Retinal pigment epithelial cell (primary cell): ENCODE measurements at regions not wholly inside any gene's neighbourhood (a gene's known extent, or its start where the extent isn't known, plus 50 kb on each side); places are given as distances from the start of the nearest gene placed in this dataset.

Experiments used
- DNase-seq: peaks from one replicate; pipeline ENCODE4 v3.0.0-alpha.2; 2010; ENCODE audit warnings: low read depth
- H3K4me3 ChIP-seq: 2 replicates; pipeline ENCODE4 v1.5.1; 2011; ENCODE audit warnings: mild to moderate bottlenecking, low read length, control low read depth, moderate library complexity
- CTCF ChIP-seq: conservative IDR thresholded peaks from 2 replicates; pipeline ENCODE4 v1.5.1; 2011; ENCODE audit warnings: low read depth, low read length, control low read depth, inconsistent platforms

DNA sequence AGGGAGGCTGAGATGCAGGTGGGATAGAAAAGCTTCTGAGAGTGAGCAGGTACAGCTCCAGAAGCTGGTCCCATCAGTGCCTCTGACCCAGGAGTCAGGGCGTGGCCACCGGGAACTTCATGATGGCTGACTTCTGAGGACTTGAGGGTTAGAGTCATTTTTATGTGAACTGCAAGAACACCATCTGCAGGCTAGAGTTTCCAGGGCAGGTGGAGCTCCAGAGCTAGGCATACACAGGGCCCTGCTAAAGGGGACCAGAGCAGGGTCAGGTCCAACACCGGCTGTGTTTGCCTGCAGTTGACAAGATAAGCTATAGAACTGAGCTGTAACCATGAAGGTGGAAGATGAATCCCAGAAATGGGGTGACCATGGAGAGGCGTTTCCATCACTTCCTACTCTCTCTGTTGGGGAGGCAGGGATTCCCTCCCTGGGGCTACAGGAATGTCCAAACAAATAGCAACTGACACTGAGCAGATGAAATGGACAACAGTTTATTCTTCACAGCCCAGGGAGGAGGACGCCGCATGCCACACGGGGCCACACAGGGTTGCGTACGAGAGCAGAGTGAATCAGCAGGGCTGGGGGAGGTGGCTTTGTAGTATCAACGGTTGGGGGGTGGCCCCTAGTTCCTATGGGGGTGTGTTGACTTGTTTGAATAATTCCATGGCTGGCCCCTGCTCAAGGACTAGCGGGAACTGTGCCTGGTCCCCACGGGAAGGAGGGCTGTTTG, 77.6 kb upstream of the ZNF516 start:
- H3K4me3 ChIP-seq: no peak overlapping the region
- TF ChIP-seq CTCF: no peak
- DNase-seq: no peak

DNA sequence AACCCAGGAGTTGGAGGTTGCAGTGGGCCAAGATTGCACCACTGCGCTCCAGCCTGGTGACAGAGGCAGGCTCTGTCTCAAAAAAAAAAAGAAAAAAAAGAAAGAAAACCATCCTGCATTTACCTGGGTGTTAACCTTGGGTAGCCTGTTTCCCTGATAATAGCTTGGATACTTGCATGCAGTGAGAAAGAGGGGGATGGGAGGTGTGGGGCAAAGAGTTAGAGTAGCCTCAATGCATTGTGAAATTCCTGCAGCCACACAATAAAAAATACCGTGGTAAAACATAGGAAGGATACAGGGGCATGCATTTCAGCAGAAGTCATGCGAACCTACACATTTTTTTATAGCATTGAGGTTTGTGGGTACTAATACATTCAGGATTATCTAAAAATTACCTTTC, 76.6 kb upstream of the ZNF516 start:
- no peak overlapping the region for H3K4me3 ChIP-seq
- TF ChIP-seq CTCF: no peak
- no peak for DNase-seq

DNA sequence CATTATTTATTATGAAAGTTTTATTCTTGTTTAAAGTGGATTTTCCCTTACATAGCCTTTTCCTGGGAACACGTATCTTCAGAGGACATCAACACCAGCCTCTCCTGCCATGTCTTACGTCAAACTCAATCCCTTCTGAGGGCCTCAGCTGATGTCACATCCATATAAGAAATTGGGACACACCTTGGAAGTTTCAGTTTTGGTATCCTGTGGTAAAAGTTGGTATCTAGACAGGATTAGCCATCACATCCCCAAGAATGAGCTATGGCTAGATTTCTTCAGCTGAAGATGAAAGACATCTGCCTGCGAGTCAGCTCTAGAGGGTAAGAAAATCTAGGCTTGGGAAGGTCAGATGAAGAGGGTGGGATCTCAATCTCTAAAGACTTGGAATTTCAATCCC, 75.8 kb upstream of the ZNF516 start:
- no peak for TF ChIP-seq CTCF
- DNase-seq: no peak
- H3K4me3 ChIP-seq: no peak overlapping the region

GRCh38 chr18:76569644-76570419, 74.8 kb upstream of the ZNF516 start:
- DNase-seq: no peak
- TF ChIP-seq CTCF: no peak
- no peak overlapping the region for H3K4me3 ChIP-seq

DNA sequence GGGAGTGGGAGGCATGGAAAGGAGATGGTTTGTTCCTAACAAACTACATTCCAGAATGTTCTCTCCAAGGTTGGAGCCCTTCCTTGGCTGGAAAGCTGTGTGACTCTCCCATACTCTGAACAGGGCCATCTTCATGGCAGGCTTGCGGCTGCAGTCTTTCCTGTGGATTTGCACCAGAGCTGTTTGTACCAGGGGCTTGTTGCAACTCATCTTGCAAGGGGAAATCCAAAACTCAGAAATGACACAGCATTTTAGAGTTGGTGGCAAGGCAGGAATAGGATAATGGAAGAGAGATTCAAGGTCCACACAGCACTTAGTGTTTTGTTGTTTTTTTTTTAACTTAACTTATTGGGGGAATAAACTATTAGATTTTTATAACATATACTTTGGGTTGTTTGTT, 73.7 kb upstream of the ZNF516 start:
- no peak for DNase-seq
- no peak for TF ChIP-seq CTCF
- H3K4me3 ChIP-seq: no peak overlapping the region

- DNase-seq: no peak
- no peak overlapping the region for H3K4me3 ChIP-seq
- TF ChIP-seq CTCF: no peak
Measured at GRCh38 chr18:76567835-76568445, 72.9 kb upstream of the ZNF516 start.
